BJ (cell line): ENCODE measurements at regions not wholly inside any gene's neighbourhood (a gene's known extent, or its start where the extent isn't known, plus 50 kb on each side); places are given as distances from the start of the nearest gene placed in this dataset.

Experiments used
- CTCF ChIA-PET: fragments of 350-600 bp; formaldehyde crosslinking; extraction: SDS; loops from one replicate; lab custom pipeline; 2021; ENCODE audit warnings: antibody characterized with exemption, inconsistent platforms; lab: Yijun Ruan, JAX
- POLR2A ChIA-PET: fragments of 300-600 bp; sonication (Branson Sonifier 250); formaldehyde crosslinking; extraction: SDS; loops from one replicate; lab custom pipeline; 2021; ENCODE audit warnings: antibody characterized with exemption; lab: Charles Lee
- DNase-seq: peaks from one replicate; pipeline ENCODE4 v3.0.0-alpha.2; 2011; ENCODE audit warnings: low read depth
- H3K27me3 ChIP-seq: 2 replicates; pipeline ENCODE4 v1.6.0; 2011; ENCODE audit warnings: low read length; ENCODE audit not compliant: control insufficient read depth, insufficient read depth
- H3K36me3 ChIP-seq: 2 replicates; pipeline ENCODE4 v1.5.1; 2011; ENCODE audit warnings: low read length; ENCODE audit not compliant: control insufficient read depth, insufficient read depth
- H3K4me3 ChIP-seq: 2 replicates; pipeline ENCODE4 v1.5.1; 2011; ENCODE audit warnings: low read depth, mild to moderate bottlenecking, control low read depth, low read length
- TF ChIP-seq, protein P1 (sequence below): IDR thresholded peaks from 2 replicates; pipeline ENCODE4 v1.5.1; 2011; ENCODE audit warnings: low read depth, mild to moderate bottlenecking, control low read depth, inconsistent platforms, low read length, moderate library complexity; ENCODE audit not compliant: insufficient read depth

DNA sequence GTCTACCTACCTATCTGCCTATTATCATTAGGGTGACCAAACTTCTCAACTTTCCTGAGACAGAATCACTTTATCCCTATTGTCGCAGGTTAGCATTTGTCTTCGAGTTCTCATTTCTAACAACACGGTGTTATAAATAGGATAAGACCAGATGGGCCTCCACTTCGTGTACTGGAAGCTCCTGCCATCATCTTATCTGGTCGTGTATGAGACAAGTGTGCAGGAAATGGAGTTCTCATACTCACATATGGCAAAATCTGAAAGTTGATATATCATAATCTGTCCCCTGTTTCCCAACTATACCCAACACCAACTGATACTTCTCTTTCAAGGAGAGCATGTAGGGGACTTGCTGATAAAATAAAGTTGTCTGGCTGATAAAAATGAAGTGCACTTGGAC, 287.4 kb upstream of the FOXK1 start:
- CTCF ChIA-PET, result no interaction called here
- POLR2A ChIA-PET, result no interaction called here
- H3K36me3 ChIP-seq, result no peaks in the 10 kb centered on the region

DNA sequence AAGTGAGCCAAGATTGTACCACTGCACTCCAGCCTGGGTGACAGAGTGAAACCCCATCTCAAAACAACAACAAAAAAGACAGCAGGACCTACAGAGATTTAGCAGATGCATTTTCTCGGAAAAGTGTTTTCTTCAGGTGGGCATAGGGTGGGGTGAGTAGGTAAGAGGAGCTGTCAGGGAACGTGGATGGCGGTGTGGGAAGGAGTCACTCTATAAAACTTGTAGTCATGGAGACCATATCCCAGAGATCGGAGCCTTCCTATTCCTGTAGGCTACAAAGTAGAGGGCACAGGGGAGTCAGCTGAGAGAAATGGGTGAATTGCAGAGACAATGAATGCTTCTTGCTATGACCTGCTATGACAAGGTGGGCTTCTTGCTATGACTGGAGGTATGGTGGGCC, 283.0 kb upstream of the FOXK1 start:
- POLR2A ChIA-PET, result no interaction called here
- CTCF ChIA-PET, result no interaction called here
- TF ChIP-seq, protein P1, sequence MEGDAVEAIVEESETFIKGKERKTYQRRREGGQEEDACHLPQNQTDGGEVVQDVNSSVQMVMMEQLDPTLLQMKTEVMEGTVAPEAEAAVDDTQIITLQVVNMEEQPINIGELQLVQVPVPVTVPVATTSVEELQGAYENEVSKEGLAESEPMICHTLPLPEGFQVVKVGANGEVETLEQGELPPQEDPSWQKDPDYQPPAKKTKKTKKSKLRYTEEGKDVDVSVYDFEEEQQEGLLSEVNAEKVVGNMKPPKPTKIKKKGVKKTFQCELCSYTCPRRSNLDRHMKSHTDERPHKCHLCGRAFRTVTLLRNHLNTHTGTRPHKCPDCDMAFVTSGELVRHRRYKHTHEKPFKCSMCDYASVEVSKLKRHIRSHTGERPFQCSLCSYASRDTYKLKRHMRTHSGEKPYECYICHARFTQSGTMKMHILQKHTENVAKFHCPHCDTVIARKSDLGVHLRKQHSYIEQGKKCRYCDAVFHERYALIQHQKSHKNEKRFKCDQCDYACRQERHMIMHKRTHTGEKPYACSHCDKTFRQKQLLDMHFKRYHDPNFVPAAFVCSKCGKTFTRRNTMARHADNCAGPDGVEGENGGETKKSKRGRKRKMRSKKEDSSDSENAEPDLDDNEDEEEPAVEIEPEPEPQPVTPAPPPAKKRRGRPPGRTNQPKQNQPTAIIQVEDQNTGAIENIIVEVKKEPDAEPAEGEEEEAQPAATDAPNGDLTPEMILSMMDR, result no peak
- Histone ChIP-seq H3K36me3 (no peaks in the 10 kb centered on the region), H3K4me3 (no peak overlapping the region), H3K27me3 (no peaks in the 10 kb centered on the region)
- DNase-seq, result no peak

More for the DNA sequence above, 287.4 kb upstream of the FOXK1 start:
- no peak overlapping the region for H3K4me3 ChIP-seq
- DNase-seq, result no peak
- TF ChIP-seq, protein P1, result no peak
- no peaks in the 10 kb centered on the region for H3K27me3 ChIP-seq

DNA sequence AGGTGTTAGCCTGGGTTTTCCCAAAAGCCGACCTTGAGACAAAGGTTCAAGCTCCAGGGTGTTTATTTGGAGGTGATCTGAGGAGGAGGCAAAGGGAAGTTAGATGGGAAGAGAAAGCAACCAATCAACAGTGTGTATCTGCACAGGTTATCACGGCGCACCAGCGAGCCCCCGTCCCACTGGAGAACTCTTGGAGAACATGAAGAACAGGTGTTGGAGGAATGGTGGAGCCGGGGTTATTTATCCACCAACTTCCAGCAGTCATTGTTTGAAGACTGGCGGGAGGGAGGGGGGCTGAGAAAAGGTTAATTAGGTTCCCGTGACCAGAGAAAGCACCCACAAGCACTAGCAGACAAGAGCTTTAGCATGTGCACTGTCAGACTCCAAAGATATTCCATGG, 282.5 kb upstream of the FOXK1 start:
- DNase-seq, result no peak
- TF ChIP-seq, protein P1, result no peak
- ChIA-PET CTCF (no interaction called here), POLR2A (no interaction called here)
- no peak overlapping the region for H3K4me3 ChIP-seq
- H3K27me3 ChIP-seq, result no peaks in the 10 kb centered on the region
- no peaks in the 10 kb centered on the region for H3K36me3 ChIP-seq

DNA sequence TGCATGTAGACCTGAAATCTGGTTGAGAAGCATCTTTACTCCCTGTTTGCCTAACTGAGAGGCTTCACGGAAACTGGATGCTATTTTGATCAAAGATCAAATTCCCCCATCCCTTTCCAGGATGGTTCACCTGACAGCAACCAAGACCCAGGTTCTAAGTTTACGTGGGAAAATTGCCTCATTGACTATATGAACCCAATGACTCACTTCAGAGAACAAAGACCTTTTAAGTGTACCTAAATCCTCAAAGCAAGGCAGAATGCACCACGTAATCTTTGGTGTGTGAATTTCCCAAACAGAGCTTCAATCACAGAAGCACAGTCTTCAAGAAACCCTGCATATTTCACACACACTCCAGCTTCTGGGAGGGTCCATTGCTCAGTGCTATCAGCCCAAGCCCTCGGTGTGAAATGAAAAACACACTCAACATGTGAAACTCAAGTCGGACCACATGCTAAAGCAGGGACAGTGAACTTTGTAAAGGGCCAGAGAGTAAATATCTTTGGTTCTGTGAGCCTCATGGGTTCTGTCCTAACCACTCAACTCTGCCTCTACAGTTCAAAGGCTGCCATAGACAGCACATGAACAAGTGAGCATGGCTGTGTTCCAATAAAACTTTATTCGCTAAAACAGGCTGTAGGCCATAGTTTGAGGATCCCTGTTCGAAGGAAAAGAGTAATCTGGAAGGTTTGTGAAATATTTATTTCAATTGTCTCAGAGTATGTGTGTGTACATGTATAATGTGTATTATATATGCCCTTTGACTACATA, 275.6 kb upstream of the FOXK1 start:
- TF ChIP-seq, protein P1, result no peak
- Histone ChIP-seq H3K27me3 (no peaks in the 10 kb centered on the region), H3K4me3 (no peak overlapping the region), H3K36me3 (no peaks in the 10 kb centered on the region)
- ChIA-PET POLR2A (no interaction called here), CTCF (no interaction called here)
- no peak for DNase-seq

DNA sequence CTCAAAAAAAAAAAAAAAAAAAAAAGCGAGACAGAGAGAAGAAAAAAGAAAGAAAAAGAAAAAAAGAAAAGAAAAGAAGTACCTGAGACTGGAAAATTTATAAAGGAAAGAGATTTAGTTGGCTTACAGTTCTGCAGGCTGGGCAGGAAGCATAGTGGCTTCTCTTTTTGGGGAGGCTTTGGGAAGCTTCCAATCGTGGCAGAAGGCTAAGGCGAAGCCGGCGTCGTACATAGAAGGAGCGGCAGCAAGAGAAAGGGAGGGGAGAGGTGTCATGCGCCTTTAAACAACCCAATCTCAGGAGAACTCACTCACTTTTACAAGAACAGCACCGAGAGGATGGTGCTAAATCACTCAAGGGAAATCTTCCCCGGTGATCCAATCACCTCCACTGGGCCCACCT, 272.1 kb upstream of the FOXK1 start:
- no peak overlapping the region for H3K4me3 ChIP-seq
- ChIA-PET POLR2A (no interaction called here), CTCF (no interaction called here)
- no peak for DNase-seq
- TF ChIP-seq, protein P1, result no peak
- no peaks in the 10 kb centered on the region for H3K36me3 ChIP-seq
- no peaks in the 10 kb centered on the region for H3K27me3 ChIP-seq
